ENCODE measurements at regions not wholly inside any gene's neighbourhood (a gene's known extent, or its start where the extent isn't known, plus 50 kb on each side); places are given as distances from the start of the nearest gene placed in this dataset.

DNA sequence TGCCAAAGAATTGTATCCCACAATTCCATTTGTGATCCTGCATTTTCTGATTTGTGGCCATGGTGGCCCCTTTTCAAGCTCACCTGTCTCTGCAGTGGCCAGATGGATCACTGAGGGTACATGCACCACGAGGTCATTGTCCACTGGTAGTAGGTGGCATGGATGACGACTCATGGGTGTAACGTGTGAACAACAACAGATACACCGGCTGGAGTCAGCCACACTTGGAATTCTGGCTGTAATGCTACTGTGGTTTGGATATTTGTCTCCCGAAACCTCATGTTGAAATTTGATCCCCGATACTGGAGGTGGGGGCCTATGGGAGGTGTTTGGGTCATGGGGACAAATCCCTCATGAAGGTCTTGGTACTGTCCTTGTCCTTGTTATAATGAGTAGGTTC, 102.2 kb upstream of the TAF1B start:
- no peak for DNase-seq
- Mint-ChIP-seq H3K27ac (ENCODE audit: unreplicated experiment) (no peak overlapping the region), H3K36me3 (ENCODE audit: unreplicated experiment) (peaks cover 6% of the 10 kb centered on the region), H3K27me3 (ENCODE audit: unreplicated experiment) (no peaks in the 10 kb centered on the region), H3K9me3 (ENCODE audit: unreplicated experiment) (no peaks in the 10 kb centered on the region), H3K4me3 (ENCODE audit: unreplicated experiment) (no peak overlapping the region), H3K4me1 (ENCODE audit: low read depth, unreplicated experiment) (no peaks in the 10 kb centered on the region)
- TF ChIP-seq, protein P1, sequence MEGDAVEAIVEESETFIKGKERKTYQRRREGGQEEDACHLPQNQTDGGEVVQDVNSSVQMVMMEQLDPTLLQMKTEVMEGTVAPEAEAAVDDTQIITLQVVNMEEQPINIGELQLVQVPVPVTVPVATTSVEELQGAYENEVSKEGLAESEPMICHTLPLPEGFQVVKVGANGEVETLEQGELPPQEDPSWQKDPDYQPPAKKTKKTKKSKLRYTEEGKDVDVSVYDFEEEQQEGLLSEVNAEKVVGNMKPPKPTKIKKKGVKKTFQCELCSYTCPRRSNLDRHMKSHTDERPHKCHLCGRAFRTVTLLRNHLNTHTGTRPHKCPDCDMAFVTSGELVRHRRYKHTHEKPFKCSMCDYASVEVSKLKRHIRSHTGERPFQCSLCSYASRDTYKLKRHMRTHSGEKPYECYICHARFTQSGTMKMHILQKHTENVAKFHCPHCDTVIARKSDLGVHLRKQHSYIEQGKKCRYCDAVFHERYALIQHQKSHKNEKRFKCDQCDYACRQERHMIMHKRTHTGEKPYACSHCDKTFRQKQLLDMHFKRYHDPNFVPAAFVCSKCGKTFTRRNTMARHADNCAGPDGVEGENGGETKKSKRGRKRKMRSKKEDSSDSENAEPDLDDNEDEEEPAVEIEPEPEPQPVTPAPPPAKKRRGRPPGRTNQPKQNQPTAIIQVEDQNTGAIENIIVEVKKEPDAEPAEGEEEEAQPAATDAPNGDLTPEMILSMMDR (IDR thresholded peaks at IDR 0.05; ENCODE audit: partially characterized antibody, unreplicated experiment): no peak

DNA sequence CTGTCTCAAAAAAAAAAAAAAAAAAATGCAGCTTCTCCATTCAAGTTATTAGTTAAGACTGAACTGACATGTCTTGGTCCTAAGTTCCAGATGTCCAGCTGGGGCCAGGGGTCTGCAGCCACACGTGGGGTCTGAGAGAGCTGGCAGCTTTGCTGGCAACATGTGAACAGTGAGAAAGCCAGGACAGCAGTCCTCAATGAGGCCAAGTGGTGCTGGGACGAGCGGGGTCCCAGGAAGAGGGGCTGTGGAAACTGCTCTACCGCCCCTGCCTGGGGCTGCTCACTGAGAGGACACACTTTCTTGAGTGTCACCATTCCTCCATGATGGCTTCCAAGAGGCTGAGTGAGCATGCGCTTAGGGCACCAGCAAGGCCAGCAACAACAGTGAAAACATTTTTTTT, 100.7 kb upstream of the TAF1B start:
- Mint-ChIP-seq H3K36me3 (ENCODE audit: unreplicated experiment) (peaks cover 6% of the 10 kb centered on the region), H3K4me1 (ENCODE audit: low read depth, unreplicated experiment) (no peaks in the 10 kb centered on the region), H3K9me3 (ENCODE audit: unreplicated experiment) (no peaks in the 10 kb centered on the region), H3K27me3 (ENCODE audit: unreplicated experiment) (no peaks in the 10 kb centered on the region), H3K4me3 (ENCODE audit: unreplicated experiment) (no peak overlapping the region), H3K27ac (ENCODE audit: unreplicated experiment) (no peak overlapping the region)
- TF ChIP-seq, protein P1 (IDR thresholded peaks at IDR 0.05; ENCODE audit: partially characterized antibody, unreplicated experiment): no peak
- no peak for DNase-seq

DNA sequence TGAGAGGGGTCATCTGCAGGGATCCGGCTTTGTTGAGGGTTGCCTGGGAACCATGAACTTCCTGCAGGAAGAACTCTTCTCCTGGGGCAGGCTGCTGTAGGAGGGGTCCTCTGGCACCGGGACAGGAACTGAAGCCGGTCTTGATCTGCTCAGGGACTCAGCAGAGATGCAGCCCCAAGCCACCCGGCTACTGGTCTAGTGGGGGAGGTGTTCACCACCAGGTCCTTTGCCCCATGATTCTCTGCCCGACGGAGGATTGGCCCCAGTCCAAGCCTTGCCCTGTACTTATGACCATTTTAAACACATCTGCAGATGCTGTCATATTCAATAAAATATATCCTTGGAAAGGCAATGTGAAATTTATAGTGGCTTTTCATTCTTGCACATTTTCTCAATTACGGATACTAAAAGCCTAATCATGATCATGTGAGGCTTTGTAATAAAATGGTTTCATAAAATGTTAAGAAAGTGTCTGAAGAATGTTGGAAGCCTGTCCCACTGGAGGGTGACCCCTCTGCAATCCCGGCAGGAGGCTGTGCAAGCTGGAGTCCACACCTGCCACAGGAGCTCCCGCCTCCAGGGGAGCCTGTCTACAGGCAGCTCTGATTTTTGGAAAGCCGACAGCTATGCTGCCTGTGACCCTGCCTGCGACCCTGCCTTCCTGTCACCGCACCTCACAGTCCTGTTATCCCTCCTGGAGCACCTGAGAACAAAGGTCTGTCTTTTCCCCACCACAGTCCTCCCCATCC, 98.8 kb upstream of the TAF1B start:
- Mint-ChIP-seq H3K27me3 (ENCODE audit: unreplicated experiment) (peaks cover 2% of the 10 kb centered on the region), H3K9me3 (ENCODE audit: unreplicated experiment) (no peaks in the 10 kb centered on the region), H3K4me3 (ENCODE audit: unreplicated experiment) (no peak overlapping the region), H3K27ac (ENCODE audit: unreplicated experiment) (no peak overlapping the region), H3K4me1 (ENCODE audit: low read depth, unreplicated experiment) (no peaks in the 10 kb centered on the region), H3K36me3 (ENCODE audit: unreplicated experiment) (no peaks in the 10 kb centered on the region)
- no peak for DNase-seq
- TF ChIP-seq, protein P1 (IDR thresholded peaks at IDR 0.05; ENCODE audit: partially characterized antibody, unreplicated experiment): no peak

DNA sequence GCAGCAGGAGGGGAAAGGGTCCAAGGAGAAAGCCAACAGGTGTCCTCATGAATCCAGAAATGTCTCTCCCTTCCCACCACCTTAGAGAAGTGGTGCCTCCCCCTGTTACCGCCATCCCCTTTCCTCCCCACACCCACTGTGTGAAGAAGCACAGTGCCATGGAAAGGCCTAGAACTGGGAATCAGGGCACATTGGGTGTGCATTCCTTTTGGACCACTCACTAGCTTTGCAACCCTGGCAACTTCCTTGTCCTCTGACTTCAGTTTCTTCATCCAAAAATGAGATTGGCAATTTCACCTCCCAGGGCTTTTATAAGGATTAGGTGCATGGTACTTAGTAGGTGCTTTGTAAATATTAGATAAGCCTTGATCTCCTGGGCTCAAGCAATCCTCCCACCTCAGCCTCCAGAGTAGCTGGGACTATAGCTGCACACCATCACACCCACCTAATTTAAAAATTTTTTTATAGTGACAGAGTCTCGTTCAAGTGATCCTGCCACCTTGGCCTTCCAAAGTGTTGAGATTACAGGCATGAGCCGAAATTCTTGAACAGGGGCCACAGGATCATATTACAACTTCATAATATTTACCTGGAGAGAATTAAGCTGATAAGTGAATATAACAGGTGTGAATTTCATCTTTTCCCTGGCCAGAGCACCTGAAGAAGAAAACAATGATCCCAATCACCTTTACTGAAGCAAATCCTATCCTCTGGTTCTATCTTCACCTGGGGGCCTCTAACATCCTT, 97.9 kb upstream of the TAF1B start:
- TF ChIP-seq, protein P1 (IDR thresholded peaks at IDR 0.05; ENCODE audit: partially characterized antibody, unreplicated experiment): no peak
- no peaks in the 10 kb centered on the region for H3K9me3 Mint-ChIP-seq (ENCODE audit: unreplicated experiment)
- peaks cover 2% of the 10 kb centered on the region for H3K27me3 Mint-ChIP-seq (ENCODE audit: unreplicated experiment)
- no peak overlapping the region for H3K4me3 Mint-ChIP-seq (ENCODE audit: unreplicated experiment)
- DNase-seq: no peak
- no peak overlapping the region for H3K27ac Mint-ChIP-seq (ENCODE audit: unreplicated experiment)
- no peaks in the 10 kb centered on the region for H3K4me1 Mint-ChIP-seq (ENCODE audit: low read depth, unreplicated experiment)
- no peaks in the 10 kb centered on the region for H3K36me3 Mint-ChIP-seq (ENCODE audit: unreplicated experiment)

DNA sequence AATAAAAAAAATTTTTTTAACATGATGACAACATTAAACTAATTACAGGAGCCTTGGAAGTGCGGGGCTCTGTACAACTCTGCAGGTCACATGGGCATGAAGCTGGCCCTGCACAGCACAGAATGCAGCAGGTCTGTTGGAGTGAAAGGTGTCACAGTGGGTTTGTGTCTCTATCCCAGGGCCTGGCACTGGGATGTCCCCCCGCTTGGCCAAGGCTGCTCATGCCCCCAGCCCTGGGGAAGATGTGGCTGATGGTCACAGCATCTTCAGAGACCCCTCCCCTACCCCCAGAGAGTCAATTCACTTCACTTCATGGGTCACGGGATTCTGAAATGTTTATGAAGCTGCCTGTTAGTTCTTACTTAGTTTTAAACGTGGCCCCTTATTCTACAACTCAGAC, 95.9 kb upstream of the TAF1B start:
- no peak for DNase-seq
- H3K27me3 Mint-ChIP-seq (ENCODE audit: unreplicated experiment): peaks cover 2% of the 10 kb centered on the region
- H3K4me3 Mint-ChIP-seq (ENCODE audit: unreplicated experiment): no peak overlapping the region
- no peaks in the 10 kb centered on the region for H3K36me3 Mint-ChIP-seq (ENCODE audit: unreplicated experiment)
- no peaks in the 10 kb centered on the region for H3K9me3 Mint-ChIP-seq (ENCODE audit: unreplicated experiment)
- no peak overlapping the region for H3K27ac Mint-ChIP-seq (ENCODE audit: unreplicated experiment)
- TF ChIP-seq, protein P1 (IDR thresholded peaks at IDR 0.05; ENCODE audit: partially characterized antibody, unreplicated experiment): no peak
- H3K4me1 Mint-ChIP-seq (ENCODE audit: low read depth, unreplicated experiment): no peaks in the 10 kb centered on the region

Measured in glutamatergic neuron (in vitro differentiated cells).